GM21786 (cell line): ENCODE measurements at regions not wholly inside any gene's neighbourhood (a gene's known extent, or its start where the extent isn't known, plus 50 kb on each side); places are given as distances from the start of the nearest gene placed in this dataset.
A peak's percentile ranks its signal among the peaks of the same experiment; 100 is the strongest.

Experiments
- ATAC-seq: cut with Tn5 transposase; IDR thresholded peaks from one replicate; pipeline ENCODE4 v1.9.1; 2021; ENCODE audit not compliant: unreplicated experiment

GRCh38 chr2:43171789-43172188, 54.6 kb downstream of the ZFP36L2 start:
- no peak for ATAC-seq

DNA sequence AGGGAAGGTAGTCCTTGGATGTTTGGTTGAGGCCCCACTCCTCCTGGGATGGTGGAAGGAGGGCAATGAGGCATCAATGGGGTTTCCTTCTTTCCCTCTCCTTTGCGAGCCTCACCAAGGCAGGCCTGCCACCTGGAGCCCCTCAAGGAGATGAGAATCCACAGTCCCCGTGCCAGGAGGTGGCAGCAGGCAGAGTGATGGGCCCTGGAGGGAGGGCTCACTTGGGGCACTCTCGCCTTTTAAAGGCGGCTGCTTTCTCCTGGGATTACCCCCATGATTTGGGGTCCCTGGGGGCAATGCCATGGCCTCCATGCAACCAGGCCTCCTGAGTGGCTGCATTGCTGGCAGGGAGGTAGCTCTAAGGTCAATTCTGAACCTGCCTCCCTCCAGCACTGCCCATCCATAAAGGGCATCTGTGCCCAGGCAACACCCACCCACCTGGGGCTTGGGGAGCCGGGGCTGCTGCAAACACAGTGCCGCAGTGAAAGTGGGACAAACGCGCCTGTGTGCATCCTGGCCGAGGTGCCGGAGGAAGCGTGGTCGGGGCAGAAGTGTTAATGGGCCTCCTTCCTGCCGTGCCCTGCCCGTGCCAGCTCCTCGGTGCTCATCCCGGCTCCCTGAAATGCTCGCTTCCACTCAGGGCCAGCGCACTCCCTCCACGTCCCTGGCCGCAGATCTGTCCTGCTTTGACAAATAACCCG, 55.9 kb downstream of the ZFP36L2 start:
- ATAC-seq: no peak

DNA sequence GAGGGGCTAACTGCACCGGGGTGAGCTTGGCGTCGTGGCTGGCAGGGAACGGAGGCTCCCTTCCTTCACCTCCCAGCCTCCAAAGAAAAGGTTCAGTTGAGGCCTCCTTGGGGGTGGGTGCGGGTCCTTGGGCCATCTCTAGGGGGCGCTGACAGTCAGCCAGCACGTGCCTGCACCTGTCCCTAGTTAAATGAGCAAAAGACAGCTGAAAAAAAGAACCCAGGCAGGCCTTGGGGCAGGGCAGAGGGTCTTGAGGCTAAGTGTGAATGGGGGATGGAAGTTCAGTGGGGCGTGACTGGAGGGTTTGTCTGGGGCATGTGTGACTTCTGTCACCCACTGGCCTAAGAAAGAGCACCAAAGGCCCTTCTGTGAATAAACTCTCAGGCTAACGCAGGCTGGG, 56.4 kb downstream of the ZFP36L2 start:
- ATAC-seq: no peak

DNA sequence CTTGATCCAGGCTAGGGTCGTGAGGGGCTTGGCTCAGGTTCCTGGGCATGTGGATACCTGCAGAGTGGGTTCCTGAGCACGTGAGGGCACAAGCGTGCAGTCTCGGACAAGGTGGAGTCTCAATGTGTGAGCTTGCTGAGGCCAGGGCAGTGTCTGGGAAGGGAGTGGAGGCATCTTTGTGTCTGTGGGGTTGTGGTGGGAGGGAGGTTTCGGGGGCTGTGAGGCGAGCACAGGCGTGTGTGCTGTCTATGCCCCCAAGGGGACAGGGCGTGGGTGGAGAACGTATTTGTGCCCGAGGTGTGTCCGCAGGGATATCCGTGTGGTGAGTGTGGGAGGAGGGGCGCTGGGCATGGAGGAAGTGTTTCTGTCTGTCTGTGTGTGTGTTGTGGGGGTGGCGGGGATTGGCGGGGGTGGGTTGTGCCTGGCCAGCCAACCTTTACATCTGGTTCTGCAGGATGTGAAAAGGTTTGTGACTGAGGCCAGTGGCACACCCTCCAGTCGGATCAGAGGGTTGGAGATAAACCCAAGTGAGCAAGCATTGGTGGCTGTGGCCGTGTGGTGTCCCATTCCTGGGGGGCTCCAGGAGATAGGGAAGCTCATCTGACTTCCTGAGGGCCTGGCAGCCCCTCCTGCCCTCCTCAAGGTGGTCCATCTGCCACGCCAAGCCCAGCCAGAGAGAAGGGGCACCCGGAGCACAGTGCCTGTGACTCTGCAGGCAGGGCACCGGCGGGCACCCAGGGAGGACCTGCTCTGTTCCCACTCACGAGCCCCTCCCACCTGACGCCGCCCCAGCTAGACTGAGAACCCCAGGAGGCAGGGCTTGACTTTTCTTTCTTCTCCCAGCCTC, 57.1 kb downstream of the ZFP36L2 start:
- ATAC-seq: peak; percentile 37

- ATAC-seq: no peak
Measured at GRCh38 chr2:43168016-43168369, 58.4 kb downstream of the ZFP36L2 start.

DNA sequence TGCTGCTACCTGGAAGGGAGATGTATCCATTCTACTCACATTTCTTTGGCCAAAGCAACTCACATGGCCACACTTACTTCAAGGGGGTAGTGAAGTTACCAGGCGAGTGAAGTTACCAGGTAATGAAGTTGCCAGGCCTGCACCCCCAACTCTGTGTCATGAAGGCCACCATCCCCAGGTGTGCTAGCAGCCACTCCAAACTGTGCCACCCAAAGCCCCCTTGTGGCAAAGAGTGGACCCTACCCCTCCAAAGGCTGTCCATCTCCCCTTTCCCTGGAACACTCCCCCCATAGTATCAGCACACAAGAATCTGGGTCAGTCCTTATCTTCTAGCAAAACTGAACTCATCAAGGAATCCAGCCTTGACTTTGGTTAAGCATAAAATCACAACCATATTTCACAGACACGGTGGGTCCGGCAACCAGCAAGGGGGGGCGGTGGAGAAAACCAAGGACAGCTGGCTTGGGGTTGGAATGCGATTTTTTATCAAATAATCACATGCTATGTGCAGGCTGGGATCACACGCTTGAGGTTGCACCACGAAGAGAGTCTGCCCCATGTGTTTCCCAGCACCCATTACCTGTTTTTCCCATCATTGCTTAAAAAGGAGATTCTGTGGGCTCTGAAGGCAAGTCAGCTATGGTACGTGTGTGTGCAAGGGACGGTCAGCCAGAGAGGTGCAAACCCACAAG, 60.9 kb downstream of the ZFP36L2 start:
- no peak for ATAC-seq

GRCh38 chr2:43164686-43165085, 61.7 kb downstream of the ZFP36L2 start:
- no peak for ATAC-seq

DNA sequence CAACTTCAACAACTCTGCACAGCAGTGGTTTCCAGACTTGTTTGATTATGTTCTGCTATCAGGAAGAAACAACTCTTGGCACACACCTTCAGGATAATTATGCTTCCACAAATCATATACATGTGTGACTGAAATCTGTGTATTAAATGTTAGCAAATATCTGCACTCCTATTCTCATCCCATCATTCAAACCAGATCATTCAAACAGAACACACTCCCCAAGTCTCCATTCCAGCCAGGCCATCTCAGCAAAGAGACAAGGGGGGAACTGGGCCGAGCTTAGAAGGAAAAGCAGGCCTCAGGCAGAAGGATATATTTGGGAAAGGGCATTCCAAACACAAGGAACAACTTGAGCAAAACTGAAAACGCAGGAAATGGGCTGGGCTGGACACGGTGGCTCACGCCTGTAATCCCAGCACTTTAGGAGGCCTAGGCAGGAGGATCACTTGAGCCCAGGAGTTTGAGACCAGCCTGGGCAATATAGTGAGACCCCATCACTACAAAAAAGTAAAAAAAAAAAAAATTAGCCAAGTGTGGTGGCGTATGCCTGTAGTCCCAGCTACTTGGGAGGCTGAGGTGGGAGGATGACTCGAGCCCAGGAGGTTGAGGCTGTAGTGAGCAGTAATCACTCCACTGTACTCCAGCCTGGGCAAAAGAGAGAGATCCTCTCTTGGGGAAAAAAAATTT, 62.7 kb downstream of the ZFP36L2 start:
- ATAC-seq: no peak

DNA sequence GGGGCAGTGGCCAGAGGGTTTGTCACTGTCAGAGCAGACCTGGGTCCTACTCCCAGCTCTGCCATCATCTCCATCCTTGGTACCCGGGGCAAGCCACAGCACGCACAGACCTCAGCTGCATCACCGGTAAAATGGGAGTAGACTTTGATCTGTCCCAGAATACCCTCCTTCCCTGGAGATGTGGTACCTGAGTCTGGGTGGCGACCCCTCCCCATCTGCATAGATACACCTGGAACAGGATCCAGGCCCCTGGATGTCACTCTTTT, 64.0 kb downstream of the ZFP36L2 start:
- no peak for ATAC-seq

- no peak for ATAC-seq
Measured at GRCh38 chr2:43161650-43162510, 64.5 kb downstream of the ZFP36L2 start.

DNA sequence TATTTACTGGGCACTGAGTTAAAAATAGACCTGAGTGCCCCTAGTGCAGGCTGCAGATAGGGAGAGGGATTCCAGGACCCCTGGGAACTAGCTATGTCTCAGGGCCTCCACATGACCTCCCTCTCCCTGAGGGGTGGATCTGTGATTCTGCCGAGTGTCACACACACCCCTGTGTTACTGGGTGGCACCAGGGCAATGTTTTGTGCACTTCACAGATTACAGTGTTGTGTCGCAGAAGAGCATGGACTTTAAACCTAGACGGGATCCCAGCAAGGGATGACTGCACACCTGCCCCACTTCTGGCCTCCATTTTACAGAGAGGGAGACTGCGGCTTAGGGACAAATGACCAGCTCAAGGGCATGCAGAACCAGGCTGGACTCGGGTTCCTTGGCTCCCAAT, 65.6 kb downstream of the ZFP36L2 start:
- no peak for ATAC-seq

GRCh38 chr2:43159797-43160196, 66.6 kb downstream of the ZFP36L2 start:
- no peak for ATAC-seq

- no peak for ATAC-seq
Measured at GRCh38 chr2:43158259-43158880, 68.0 kb downstream of the ZFP36L2 start.

- no peak for ATAC-seq
Measured at GRCh38 chr2:43157506-43158246, 68.7 kb downstream of the ZFP36L2 start.

- ATAC-seq: no peak
Measured at GRCh38 chr2:43155851-43156411, 70.5 kb downstream of the ZFP36L2 start.

DNA sequence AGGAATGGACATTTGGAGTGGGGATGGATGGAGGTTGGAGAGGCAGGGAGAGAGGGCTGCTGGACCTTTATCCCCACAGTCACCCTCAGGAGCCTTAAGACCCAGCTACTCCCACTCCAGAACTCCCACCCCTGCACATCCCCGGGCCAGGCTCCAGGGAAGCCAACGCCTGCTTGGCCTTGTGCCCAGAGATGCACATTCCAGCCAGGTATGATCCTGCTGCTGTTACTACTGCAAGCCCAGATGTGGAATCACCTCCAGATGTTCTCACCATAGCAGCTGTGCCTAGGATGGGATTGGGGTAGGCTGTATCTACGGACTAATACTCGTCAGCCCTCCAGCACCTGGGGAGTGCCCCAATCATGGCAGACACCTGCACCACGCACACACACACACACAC, 71.7 kb downstream of the ZFP36L2 start:
- ATAC-seq: no peak

DNA sequence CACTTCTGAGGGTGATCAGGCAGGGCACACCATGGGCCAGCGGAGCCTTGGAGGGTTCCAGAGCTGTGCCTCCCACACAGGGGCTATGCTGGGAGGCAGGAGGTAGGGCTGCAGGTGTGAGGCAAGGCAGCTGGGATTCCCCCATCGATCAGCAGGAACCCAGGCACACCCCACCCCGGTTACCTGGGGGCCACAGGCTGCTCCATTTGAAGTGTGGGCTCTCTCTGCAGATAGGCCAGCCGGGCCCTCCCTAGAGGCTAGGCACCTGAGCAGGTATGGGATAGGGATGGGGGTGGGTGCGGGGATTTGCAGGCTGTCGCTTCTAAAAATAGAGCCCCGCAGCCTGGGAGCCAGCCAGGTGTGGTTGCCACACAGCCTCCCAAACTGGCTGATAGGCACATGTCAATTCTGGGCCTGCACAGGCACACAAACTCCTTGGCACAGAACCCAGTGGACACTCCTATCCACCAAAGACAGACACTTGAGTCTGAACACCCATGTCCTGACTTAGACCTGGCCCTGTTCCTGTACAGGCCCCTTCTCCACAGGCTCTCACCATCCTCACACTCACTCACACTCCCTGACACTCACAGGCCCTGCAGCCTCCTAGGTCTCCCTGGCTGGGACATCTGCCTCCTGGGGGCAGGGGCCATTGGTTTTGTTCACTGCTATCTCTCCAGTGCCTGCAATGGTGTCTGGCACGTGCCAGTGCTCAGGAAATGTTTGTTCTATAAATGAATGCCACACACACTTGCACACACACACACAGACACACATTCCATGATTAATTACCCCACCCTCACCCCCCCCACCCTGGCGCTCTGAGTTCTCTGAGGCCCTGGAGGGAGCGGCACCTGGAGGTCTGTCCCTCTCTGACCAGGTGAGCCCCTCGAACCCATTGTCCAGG, 73.4 kb downstream of the ZFP36L2 start:
- ATAC-seq: no peak

DNA sequence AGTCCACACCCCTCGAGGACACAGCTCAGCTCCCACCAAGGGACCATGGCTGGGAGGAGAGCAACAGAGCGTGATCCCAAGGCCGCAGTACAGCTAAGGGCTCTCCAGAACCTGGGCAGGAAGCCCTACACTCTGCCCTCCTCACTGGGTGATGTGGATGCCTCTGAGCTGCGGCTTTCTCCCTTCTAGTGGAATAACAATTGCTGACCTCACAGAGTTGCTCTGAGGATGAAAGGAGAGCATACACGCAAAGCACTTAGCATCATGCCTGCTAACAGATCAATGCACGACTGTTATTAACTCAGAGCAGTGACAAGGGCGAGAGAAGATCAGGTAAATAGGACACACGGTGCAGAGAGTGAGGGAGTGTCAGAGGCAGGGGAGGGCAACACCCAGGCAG, 74.2 kb downstream of the ZFP36L2 start:
- no peak for ATAC-seq
